Activated CD4-positive, alpha-beta T cell treated with anti-CD3 and anti-CD28 coated beads for 36 hours (primary cell): ENCODE measurements at regions not wholly inside any gene's neighbourhood (a gene's known extent, or its start where the extent isn't known, plus 50 kb on each side); places are given as distances from the start of the nearest gene placed in this dataset.

ENCODE experiments used
- ATAC-seq: fragments of 200-7000 bp; cut with Tn5 transposase; one replicate; pipeline ENCODE4 v1.10.0; 2021; ENCODE audit warnings: mild to moderate bottlenecking, moderate library complexity
- CTCF ChIA-PET: fragments of 350-600 bp; sonication (Branson Sonifier 250); formaldehyde crosslinking; loops from one replicate; lab custom pipeline; 2021; ENCODE audit warnings: antibody characterized with exemption; lab: Charles Lee
- POLR2A ChIA-PET: fragments of 350-600 bp; sonication (Branson Sonifier 250); formaldehyde crosslinking; loops from one replicate; lab custom pipeline; 2021; ENCODE audit warnings: antibody characterized with exemption, inconsistent platforms; lab: Charles Lee
- DNase-seq: peaks from one replicate; pipeline ENCODE4 v3.0.0-alpha.2; 2020
- H3K27ac Mint-ChIP-seq: one replicate; pipeline ENCODE4 v1.8.0; 2021; ENCODE audit warnings: mixed read lengths
- H3K27me3 Mint-ChIP-seq: one replicate; pipeline ENCODE4 v1.8.0; 2021; ENCODE audit warnings: mixed read lengths
- H3K36me3 Mint-ChIP-seq: one replicate; pipeline ENCODE4 v1.8.0; 2021; ENCODE audit warnings: low read depth, mixed read lengths
- H3K4me1 Mint-ChIP-seq: one replicate; pipeline ENCODE4 v1.8.0; 2021; ENCODE audit warnings: mixed read lengths
- H3K4me3 Mint-ChIP-seq: one replicate; pipeline ENCODE4 v1.8.0; 2021; ENCODE audit warnings: mild to moderate bottlenecking, moderate library complexity, mixed read lengths
- H3K9me3 Mint-ChIP-seq: one replicate; pipeline ENCODE4 v1.8.0; 2021; ENCODE audit warnings: low read depth, mixed read lengths
- intact Hi-C, 2 experiments: fragments of 100-400 bp; cut with DNase I in 1 of 2; cut with micrococcal nuclease in 1 of 2; formaldehyde crosslinking; loops; one replicate each; pipeline versions ENCODE4 v1.14.2 to v1.15.1; 2022 to 2024; cut with DNase I, micrococcal nuclease

DNA sequence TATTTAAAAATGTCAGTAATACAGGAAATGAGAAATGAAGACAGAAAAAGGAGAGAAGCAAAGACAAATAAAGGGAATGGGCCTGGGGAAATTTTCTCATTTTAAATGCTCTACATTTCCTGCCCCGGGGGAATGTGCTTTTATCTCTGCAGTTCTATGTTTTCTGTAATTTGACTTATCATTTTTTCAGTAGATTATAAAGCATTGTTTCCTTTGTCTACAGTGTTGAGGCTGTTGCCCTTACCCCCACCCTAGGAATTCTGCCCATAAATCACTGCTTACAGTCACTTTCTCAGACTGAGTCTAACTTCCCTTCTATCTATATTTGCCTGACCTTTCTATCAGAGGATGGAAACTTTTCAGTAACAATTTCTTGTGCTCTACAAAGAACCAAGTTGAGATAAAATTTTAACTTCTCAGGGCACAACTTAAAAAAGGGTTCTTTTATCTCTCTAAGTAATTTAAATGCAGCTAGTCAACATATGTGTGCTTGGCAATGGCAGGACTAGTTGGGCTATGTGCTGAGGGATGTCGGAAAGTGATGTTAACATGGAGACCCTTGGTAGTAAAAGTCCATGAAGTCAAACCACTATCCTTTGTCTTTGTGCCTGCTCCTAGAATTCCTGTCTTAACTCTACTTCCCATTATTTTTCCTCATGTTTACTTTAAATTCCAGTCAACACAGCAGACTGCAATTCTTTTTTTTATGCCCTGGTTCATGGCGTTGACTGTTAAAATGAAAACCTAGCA lies 146.5 kb upstream of the MMADHC start:
- no peaks in the 10 kb centered on the region for H3K9me3 Mint-ChIP-seq
- no peak for DNase-seq
- ChIA-PET POLR2A (no interaction called here), CTCF (no interaction called here)
- no peaks in the 10 kb centered on the region for H3K4me1 Mint-ChIP-seq
- no peak for ATAC-seq
- peaks cover 7% of the 10 kb centered on the region for H3K27me3 Mint-ChIP-seq
- H3K4me3 Mint-ChIP-seq, result no peak overlapping the region
- intact Hi-C loops, result no loop called here
- no peaks in the 10 kb centered on the region for H3K36me3 Mint-ChIP-seq
- H3K27ac Mint-ChIP-seq, result no peak overlapping the region

DNA sequence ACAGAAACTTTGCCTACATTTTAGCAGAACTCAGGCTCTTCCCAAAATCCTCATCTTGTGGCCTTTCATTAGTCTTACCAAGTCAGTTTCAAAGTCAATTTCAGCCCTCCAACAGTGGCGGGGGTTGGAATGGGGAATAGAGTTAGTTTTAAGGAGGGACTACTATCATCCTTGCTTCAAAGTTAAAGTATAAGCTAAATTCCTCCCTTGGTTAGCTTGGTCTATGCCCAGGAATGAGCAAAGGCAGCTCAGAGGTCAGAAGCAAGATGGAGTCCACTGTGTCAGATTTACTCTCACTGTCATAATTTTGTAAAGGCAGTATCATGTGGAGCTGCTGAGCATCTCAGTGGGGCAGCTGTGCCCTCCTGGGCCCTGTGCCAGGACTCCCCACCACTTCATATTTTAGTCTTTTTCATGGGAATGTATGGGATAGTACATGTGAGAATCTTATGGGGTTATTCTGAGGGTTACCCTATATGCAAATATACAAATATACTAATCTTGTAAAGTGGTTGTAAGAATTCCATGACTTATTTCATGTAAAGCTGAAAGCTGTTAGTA lies 145.2 kb upstream of the MMADHC start:
- no peaks in the 10 kb centered on the region for H3K4me1 Mint-ChIP-seq
- CTCF ChIA-PET, result no interaction called here
- intact Hi-C loops, result no loop called here
- H3K27ac Mint-ChIP-seq, result no peak overlapping the region
- ATAC-seq, result no peak
- H3K27me3 Mint-ChIP-seq, result peaks cover 7% of the 10 kb centered on the region
- no peak for DNase-seq
- H3K4me3 Mint-ChIP-seq, result no peak overlapping the region
- no peaks in the 10 kb centered on the region for H3K9me3 Mint-ChIP-seq
- POLR2A ChIA-PET, result no interaction called here
- H3K36me3 Mint-ChIP-seq, result no peaks in the 10 kb centered on the region

DNA sequence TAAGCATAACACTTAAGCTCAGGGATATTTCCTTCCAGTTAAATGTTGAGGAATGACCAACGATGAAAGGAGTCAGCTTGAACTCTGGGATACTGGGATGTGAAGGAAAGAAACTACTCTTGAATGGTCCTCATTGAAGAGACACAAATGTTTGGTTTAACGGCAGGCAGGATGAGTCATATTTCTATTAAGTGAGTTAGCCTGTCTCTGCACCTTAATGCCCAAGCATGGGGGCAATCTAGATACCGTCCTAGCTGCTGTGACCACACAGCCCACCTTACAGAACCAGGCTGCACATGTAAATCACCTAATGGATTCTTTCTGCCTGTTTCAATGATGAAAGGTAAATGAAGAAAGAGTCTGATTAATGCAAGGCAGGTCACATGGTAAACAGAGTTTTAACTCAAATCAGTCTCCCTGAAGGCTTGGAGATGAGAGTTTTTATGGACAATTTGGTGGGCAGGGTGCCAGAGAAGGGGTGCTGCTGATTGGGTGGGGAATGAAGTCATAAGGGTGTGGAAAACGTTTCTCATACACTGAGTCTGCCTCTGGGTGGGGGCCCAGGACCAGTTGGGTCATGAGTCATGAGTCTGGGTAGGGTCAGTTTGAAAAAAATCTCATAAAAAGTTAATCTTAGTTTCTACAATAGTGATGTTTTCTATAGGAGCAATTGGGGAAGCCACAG lies 144.6 kb upstream of the MMADHC start:
- Mint-ChIP-seq H3K4me1 (no peaks in the 10 kb centered on the region), H3K27ac (no peak overlapping the region), H3K4me3 (no peak overlapping the region), H3K36me3 (no peaks in the 10 kb centered on the region), H3K27me3 (peaks cover 7% of the 10 kb centered on the region), H3K9me3 (no peaks in the 10 kb centered on the region)
- ATAC-seq (no peak), DNase-seq (no peak)
- intact Hi-C loops, result no loop called here
- POLR2A ChIA-PET, result no interaction called here
- CTCF ChIA-PET, result no interaction called here

DNA sequence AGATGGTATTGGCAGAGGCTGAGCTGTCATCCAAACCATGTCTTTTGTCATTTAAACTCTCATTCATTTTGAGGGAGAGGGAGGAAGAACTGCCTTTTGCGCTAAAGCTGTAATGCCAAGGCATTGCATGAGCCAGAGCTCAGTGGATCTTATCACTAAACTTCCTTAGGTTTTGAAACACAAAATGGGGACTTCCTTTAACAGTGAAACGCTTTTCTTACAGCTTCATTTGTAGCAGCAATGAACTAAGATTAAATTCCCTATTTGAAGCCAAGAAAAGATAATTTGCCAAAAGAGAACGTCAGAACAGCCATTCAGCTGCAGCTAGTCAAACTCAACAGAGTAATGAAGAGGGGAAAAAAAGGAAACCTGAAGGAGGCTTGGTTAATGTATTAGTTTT lies 143.5 kb upstream of the MMADHC start:
- H3K4me3 Mint-ChIP-seq, result no peak overlapping the region
- intact Hi-C loops, result no loop called here
- H3K27me3 Mint-ChIP-seq, result peaks cover 8% of the 10 kb centered on the region
- ChIA-PET CTCF (interaction anchor here (0.6 kb wide), 1 partner anchor 12 kb away, joined by 3 read pairs; no protein-coding TSS in a partner anchor), POLR2A (no interaction called here)
- ATAC-seq, result no peak
- no peaks in the 10 kb centered on the region for H3K36me3 Mint-ChIP-seq
- H3K9me3 Mint-ChIP-seq, result no peaks in the 10 kb centered on the region
- no peaks in the 10 kb centered on the region for H3K4me1 Mint-ChIP-seq
- DNase-seq, result no peak
- H3K27ac Mint-ChIP-seq, result no peak overlapping the region

DNA sequence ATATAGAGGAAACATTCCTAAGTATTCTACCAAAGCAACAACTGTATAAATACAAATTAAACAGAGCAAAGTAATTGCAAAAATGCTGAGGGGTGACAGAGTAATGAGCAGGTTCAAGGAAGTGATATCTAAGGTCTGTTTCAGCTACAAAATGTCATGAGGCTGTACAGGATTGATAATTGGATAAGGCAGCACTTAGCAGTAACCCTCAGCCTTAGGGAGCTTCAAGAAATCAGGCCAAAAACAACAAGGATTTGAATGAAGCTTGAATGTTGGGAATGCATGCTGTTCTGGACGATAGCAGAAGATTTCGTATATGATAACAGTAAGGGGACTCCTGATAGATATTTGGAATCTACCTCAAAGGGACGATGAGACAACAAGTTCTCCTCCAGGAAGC lies 142.0 kb upstream of the MMADHC start:
- H3K27ac Mint-ChIP-seq, result no peak overlapping the region
- H3K36me3 Mint-ChIP-seq, result no peaks in the 10 kb centered on the region
- H3K9me3 Mint-ChIP-seq, result no peaks in the 10 kb centered on the region
- intact Hi-C loops, result no loop called here
- POLR2A ChIA-PET, result no interaction called here
- CTCF ChIA-PET, result interaction anchor here (0.6 kb wide), 1 partner anchor 157 kb away, joined by 4 read pairs; no protein-coding TSS in a partner anchor
- ATAC-seq (no peak), DNase-seq (no peak)
- no peak overlapping the region for H3K4me3 Mint-ChIP-seq
- H3K27me3 Mint-ChIP-seq, result peaks cover 8% of the 10 kb centered on the region
- H3K4me1 Mint-ChIP-seq, result no peaks in the 10 kb centered on the region

DNA sequence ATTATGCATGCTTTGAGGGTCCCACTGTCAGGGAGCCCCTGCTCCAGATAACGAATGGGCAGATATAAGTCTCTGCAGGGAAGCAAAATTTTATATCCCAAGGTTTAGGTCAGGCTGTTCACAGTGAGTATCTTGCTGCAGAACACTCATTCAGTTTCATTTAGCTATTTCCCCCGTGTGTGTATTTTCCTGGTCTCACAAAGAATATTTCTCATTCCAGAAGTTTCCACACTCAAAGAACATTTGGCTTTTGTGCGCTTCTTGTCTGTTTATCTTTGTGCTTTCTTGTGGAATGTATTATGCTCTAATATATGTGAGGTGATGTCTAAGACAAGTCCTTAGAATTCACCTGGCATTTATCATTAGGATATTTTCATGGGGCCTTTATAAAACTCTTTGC lies 140.4 kb upstream of the MMADHC start:
- Mint-ChIP-seq H3K4me3 (no peak overlapping the region), H3K27ac (no peak overlapping the region), H3K27me3 (peaks cover 8% of the 10 kb centered on the region), H3K36me3 (no peaks in the 10 kb centered on the region), H3K4me1 (no peaks in the 10 kb centered on the region), H3K9me3 (no peaks in the 10 kb centered on the region)
- intact Hi-C loops, result no loop called here
- ChIA-PET POLR2A (no interaction called here), CTCF (no interaction called here)
- ATAC-seq (no peak), DNase-seq (no peak)

DNA sequence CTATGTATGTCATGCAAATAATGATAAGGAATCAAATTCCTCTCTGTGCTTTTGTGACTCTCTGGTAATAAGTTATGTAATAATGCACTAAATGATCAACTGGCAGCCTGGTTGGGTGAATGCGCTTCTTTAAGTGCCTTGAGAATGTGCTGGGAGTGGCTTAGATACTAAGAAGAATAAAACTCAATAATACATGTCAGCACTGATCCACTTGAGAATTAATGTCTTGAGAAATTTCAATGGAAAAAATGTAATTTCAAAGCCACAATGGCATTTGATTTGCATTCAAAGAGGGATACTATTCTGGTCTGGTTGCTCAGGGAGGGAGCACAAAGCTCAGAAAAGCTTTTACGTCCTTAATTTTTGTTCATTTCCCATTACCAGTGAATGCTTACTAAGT lies 137.7 kb upstream of the MMADHC start:
- CTCF ChIA-PET, result no interaction called here

DNA sequence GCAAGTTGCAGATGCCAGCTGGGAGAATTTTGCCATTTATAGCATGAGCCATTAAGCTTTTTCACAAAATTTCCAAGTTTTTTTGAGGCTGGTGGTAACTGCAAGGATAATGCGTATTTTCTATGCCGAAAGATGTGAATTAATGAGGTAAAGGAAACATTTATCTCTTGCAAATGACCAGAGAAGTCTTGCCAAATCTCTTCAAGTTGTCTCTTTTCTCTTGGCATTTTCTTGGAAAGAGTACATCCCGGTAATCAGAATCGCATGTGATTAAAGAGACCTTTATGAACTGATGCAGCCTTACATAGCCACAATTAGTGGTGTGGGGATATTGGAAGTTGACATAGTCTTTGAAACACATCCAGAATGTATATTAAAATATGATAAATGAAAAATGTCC lies 136.5 kb upstream of the MMADHC start:
- H3K27ac Mint-ChIP-seq, result no peak overlapping the region
- POLR2A ChIA-PET, result no interaction called here
- no peak for ATAC-seq
- peaks cover 7% of the 10 kb centered on the region for H3K27me3 Mint-ChIP-seq
- H3K9me3 Mint-ChIP-seq, result no peaks in the 10 kb centered on the region
- no peaks in the 10 kb centered on the region for H3K36me3 Mint-ChIP-seq
- no peak overlapping the region for H3K4me3 Mint-ChIP-seq
- CTCF ChIA-PET, result interaction anchor here (1.1 kb wide), 1 partner anchor 17 kb away, joined by 3 read pairs; no protein-coding TSS in a partner anchor
- intact Hi-C loops, result no loop called here
- no peaks in the 10 kb centered on the region for H3K4me1 Mint-ChIP-seq
- no peak for DNase-seq

More for the DNA sequence above, 137.7 kb upstream of the MMADHC start:
- POLR2A ChIA-PET, result interaction anchor here (0.7 kb wide), 1 partner anchor 192 kb away, joined by 3 read pairs; no protein-coding TSS in a partner anchor
- Mint-ChIP-seq H3K4me1 (no peaks in the 10 kb centered on the region), H3K27me3 (peaks cover 5% of the 10 kb centered on the region), H3K4me3 (no peak overlapping the region), H3K27ac (no peak overlapping the region), H3K9me3 (no peaks in the 10 kb centered on the region), H3K36me3 (no peaks in the 10 kb centered on the region)
- no peak for ATAC-seq
- intact Hi-C loops, result no loop called here
- no peak for DNase-seq

DNA sequence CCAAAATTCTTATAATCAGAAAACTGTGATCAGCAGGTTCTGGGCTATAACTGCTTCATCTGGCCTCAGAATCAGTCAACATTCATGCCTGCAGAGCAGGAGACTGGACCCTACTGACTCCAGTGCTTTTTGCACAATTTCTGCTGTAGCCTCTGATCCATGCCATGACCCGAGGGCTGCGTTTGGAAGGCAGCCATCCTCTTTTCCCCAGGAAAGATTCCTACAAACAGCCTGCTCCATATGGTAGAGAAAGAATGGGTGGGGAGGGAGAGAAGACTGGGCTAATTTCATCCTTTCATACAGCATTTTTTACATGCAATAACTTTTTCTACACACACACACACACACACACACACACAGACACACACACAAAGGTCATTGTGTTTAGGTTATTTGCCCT lies 133.0 kb upstream of the MMADHC start:
- Mint-ChIP-seq H3K4me1 (no peaks in the 10 kb centered on the region), H3K4me3 (no peak overlapping the region), H3K27ac (no peak overlapping the region), H3K9me3 (no peaks in the 10 kb centered on the region), H3K27me3 (peaks cover 1% of the 10 kb centered on the region), H3K36me3 (no peaks in the 10 kb centered on the region)
- intact Hi-C loops, result no loop called here
- ChIA-PET POLR2A (no interaction called here), CTCF (no interaction called here)
- DNase-seq (no peak), ATAC-seq (no peak)

DNA sequence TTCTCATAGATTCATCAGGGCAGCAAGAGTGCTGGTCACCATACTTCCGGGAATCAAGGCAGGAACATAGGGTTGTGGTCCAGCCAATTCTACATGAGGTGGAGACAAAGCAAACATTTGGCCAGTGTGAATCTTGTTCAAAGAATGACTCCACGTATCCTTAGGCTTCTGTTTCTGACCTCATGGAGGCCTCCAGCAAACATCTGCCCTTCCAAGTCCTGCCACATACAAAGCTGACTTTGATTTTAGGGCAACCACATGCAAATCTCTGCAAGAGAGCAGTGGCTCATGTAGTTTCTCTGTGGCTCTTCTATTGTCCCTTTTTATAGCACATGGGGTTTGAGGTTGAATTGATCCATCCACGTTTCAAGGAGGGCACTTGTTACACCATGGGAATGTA lies 132.1 kb upstream of the MMADHC start:
- intact Hi-C loops, result no loop called here
- Mint-ChIP-seq H3K9me3 (no peaks in the 10 kb centered on the region), H3K27me3 (peaks cover 1% of the 10 kb centered on the region), H3K36me3 (no peaks in the 10 kb centered on the region), H3K27ac (no peak overlapping the region), H3K4me3 (no peak overlapping the region), H3K4me1 (no peaks in the 10 kb centered on the region)
- CTCF ChIA-PET, result no interaction called here
- no peak for DNase-seq
- no peak for ATAC-seq
- POLR2A ChIA-PET, result no interaction called here

DNA sequence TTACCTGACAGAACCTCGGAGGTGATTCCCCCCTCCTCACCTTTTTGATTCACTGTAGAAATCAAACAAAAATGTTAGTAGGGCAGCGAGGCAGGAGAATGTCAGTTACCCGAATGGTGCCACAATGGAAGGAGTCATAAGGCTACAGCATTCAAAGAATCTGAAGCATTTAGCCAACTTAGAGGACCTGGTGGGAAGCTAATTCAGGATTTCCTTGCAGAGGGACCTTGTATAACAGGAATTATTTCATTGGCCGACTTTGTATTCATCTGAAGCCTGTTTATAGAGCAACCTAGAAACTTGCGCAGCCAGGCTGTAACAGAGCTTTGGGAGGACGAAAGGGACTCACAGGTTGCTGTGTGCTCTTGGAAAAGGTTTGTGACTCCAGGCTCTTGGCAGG lies 129.1 kb upstream of the MMADHC start:
- Mint-ChIP-seq H3K27ac (no peak overlapping the region), H3K4me1 (no peaks in the 10 kb centered on the region), H3K4me3 (no peak overlapping the region), H3K9me3 (no peaks in the 10 kb centered on the region), H3K36me3 (no peaks in the 10 kb centered on the region), H3K27me3 (peaks cover 1% of the 10 kb centered on the region)
- intact Hi-C loops, result no loop called here
- no peak for DNase-seq
- ChIA-PET CTCF (no interaction called here), POLR2A (no interaction called here)
- no peak for ATAC-seq

DNA sequence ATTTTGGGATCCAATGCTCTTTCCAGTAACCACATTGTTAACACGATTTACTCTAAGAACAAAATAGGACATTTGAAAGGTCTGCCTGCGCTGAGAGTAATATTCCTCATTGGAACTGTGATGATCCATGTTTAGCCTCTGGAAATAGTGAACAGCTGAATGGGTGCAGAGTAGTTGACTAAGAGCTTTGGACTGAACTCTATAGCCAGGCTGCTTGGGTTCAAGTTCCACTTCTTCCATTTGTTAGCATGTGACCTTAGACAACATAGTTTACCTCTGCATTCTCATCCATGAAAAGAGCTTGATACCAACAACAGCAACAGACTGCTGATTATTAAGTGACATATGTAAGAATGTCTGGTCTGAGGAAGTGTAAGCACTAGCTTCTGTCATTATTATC lies 128.3 kb upstream of the MMADHC start:
- CTCF ChIA-PET, result no interaction called here
- Mint-ChIP-seq H3K27ac (no peak overlapping the region), H3K27me3 (peaks cover 4% of the 10 kb centered on the region), H3K4me3 (no peak overlapping the region), H3K9me3 (no peaks in the 10 kb centered on the region), H3K4me1 (no peaks in the 10 kb centered on the region), H3K36me3 (no peaks in the 10 kb centered on the region)
- POLR2A ChIA-PET, result no interaction called here
- intact Hi-C loops, result loop anchor here in 1 of 2 experiments (1.0 kb wide), 1 partner anchor 119 kb away; no protein-coding TSS in a partner anchor
- DNase-seq, result no peak
- ATAC-seq, result no peak
